ENCODE measurements at regions not wholly inside any gene's neighbourhood (a gene's known extent, or its start where the extent isn't known, plus 50 kb on each side); places are given as distances from the start of the nearest gene placed in this dataset.

- no peak overlapping the region for H3K4me3 ChIP-seq
- H3K4me1 ChIP-seq, result no peaks in the 10 kb centered on the region
- DNase-seq (no peak), ATAC-seq (no peak)
- 68 to 76% (median 73%) methylated on average over 2 of the region's 2 CpGs for WGBS, 4 donors
- H3K36me3 ChIP-seq, result no peaks in the 10 kb centered on the region
- H3K9me3 ChIP-seq, result peaks cover 0 to 5% (median 0%) of the 10 kb centered on the region in 12 donors
- no peak for TF ChIP-seq CTCF (IDR thresholded peaks at IDR 0.05)
- TF ChIP-seq POLR2A (IDR thresholded peaks at IDR 0.05), result no peak
- H3K27ac ChIP-seq, result no peak overlapping the region
- H3K27me3 ChIP-seq, result no peaks in the 10 kb centered on the region
- intact Hi-C loops (cut with DNase I), result no loop called here
These were observed 91.4 kb upstream of the PAPPA start for GRCh38 chr9:116062206-116062550.

GRCh38 chr9:116064970-116065369 is 88.6 kb upstream of the PAPPA start:
- Histone ChIP-seq H3K4me1 (no peaks in the 10 kb centered on the region), H3K27ac (no peak overlapping the region), H3K4me3 (no peak overlapping the region), H3K9me3 (peaks cover 0 to 5% (median 0%) of the 10 kb centered on the region in 12 donors), H3K36me3 (no peaks in the 10 kb centered on the region), H3K27me3 (no peaks in the 10 kb centered on the region)
- intact Hi-C loops (cut with DNase I), result no loop called here
- WGBS, 4 donors, result 72 to 86% (median 83%) methylated on average over 3 of the region's 3 CpGs
- ATAC-seq (no peak), DNase-seq (no peak)
- TF ChIP-seq CTCF (IDR thresholded peaks at IDR 0.05) (no peak), POLR2A (IDR thresholded peaks at IDR 0.05) (no peak)

- Histone ChIP-seq H3K36me3 (no peaks in the 10 kb centered on the region), H3K9me3 (peaks cover 0 to 5% (median 0%) of the 10 kb centered on the region in 12 donors), H3K27ac (no peak overlapping the region), H3K4me1 (no peaks in the 10 kb centered on the region), H3K4me3 (no peak overlapping the region), H3K27me3 (no peaks in the 10 kb centered on the region)
- WGBS, 4 donors, result 85 to 90% (median 88%) methylated on average over 3 of the region's 3 CpGs
- ATAC-seq (no peak), DNase-seq (no peak)
- intact Hi-C loops (cut with DNase I), result no loop called here
- TF ChIP-seq POLR2A (IDR thresholded peaks at IDR 0.05), result no peak
- TF ChIP-seq CTCF (IDR thresholded peaks at IDR 0.05), result no peak
These were observed 87.4 kb upstream of the PAPPA start for GRCh38 chr9:116066221-116066620.

GRCh38 chr9:116067566-116067965 is 86.0 kb upstream of the PAPPA start:
- Histone ChIP-seq H3K27me3 (no peaks in the 10 kb centered on the region), H3K36me3 (no peaks in the 10 kb centered on the region), H3K27ac (no peak overlapping the region), H3K4me1 (no peaks in the 10 kb centered on the region), H3K9me3 (peaks cover 0 to 5% (median 0%) of the 10 kb centered on the region in 12 donors), H3K4me3 (no peak overlapping the region)
- ATAC-seq (no peak), DNase-seq (no peak)
- TF ChIP-seq POLR2A (IDR thresholded peaks at IDR 0.05), result no peak
- intact Hi-C loops (cut with DNase I), result no loop called here
- 64 to 78% (median 72%) methylated on average over 3 of the region's 3 CpGs for WGBS, 4 donors

- Histone ChIP-seq H3K27ac (no peak overlapping the region), H3K36me3 (no peaks in the 10 kb centered on the region), H3K27me3 (no peaks in the 10 kb centered on the region), H3K9me3 (no peaks in the 10 kb centered on the region), H3K4me1 (no peaks in the 10 kb centered on the region), H3K4me3 (no peak overlapping the region)
- intact Hi-C loops (cut with DNase I), result no loop called here
- ATAC-seq, result peak in 2 of 4 donors; percentile 59 to 72
- DNase-seq, result no peak
- WGBS, 4 donors, result 50 to 64% (median 60%) methylated on average over 4 of the region's 4 CpGs
- no peak for TF ChIP-seq CTCF (IDR thresholded peaks at IDR 0.05)
- no peak for TF ChIP-seq POLR2A (IDR thresholded peaks at IDR 0.05)
These were observed 83.2 kb upstream of the PAPPA start for GRCh38 chr9:116070256-116070914.
